ENCODE measurements at regions not wholly inside any gene's neighbourhood (a gene's known extent, or its start where the extent isn't known, plus 50 kb on each side); places are given as distances from the start of the nearest gene placed in this dataset.

- no peak for FAIRE-seq
Measured at GRCh38 chr10:128865436-128866195, 601.4 kb upstream of the MGMT start.

GRCh38 chr10:128866551-128866950, 600.5 kb upstream of the MGMT start:
- no peak for FAIRE-seq

GRCh38 chr10:128867210-128867609, 599.8 kb upstream of the MGMT start:
- no peak for FAIRE-seq

- no peak for FAIRE-seq
Measured at GRCh38 chr10:128867819-128868218, 599.2 kb upstream of the MGMT start.

- FAIRE-seq, result no peak
Measured at GRCh38 chr10:128868481-128868880, 598.6 kb upstream of the MGMT start.

- FAIRE-seq, result no peak
Measured at GRCh38 chr10:128869101-128869749, 597.8 kb upstream of the MGMT start.

- no peak for FAIRE-seq
Measured at GRCh38 chr10:128870830-128871597, 596.0 kb upstream of the MGMT start.

- FAIRE-seq, result no peak
Measured at GRCh38 chr10:128871671-128872231, 595.3 kb upstream of the MGMT start.

GRCh38 chr10:128873411-128874054, 593.5 kb upstream of the MGMT start:
- no peak for FAIRE-seq

GRCh38 chr10:128874331-128874730, 592.7 kb upstream of the MGMT start:
- FAIRE-seq, result no peak

GRCh38 chr10:128875030-128875744, 591.9 kb upstream of the MGMT start:
- no peak for FAIRE-seq

- no peak for FAIRE-seq
Measured at GRCh38 chr10:128875956-128876736, 590.9 kb upstream of the MGMT start.

- FAIRE-seq, result no peak
Measured at GRCh38 chr10:128877141-128877540, 589.9 kb upstream of the MGMT start.

GRCh38 chr10:128877936-128878335, 589.1 kb upstream of the MGMT start:
- FAIRE-seq, result no peak

GRCh38 chr10:128879030-128879429, 588.0 kb upstream of the MGMT start:
- no peak for FAIRE-seq

- FAIRE-seq, result no peak
Measured at GRCh38 chr10:128879441-128880140, 587.5 kb upstream of the MGMT start.

GRCh38 chr10:128880159-128880725, 586.8 kb upstream of the MGMT start:
- no peak for FAIRE-seq

GRCh38 chr10:128881086-128881485, 586.0 kb upstream of the MGMT start:
- no peak for FAIRE-seq

- no peak for FAIRE-seq
Measured at GRCh38 chr10:128883231-128884032, 583.6 kb upstream of the MGMT start.

GRCh38 chr10:128884033-128884425, 583.0 kb upstream of the MGMT start:
- FAIRE-seq, result no peak
